ENCODE measurements at regions not wholly inside any gene's neighbourhood (a gene's known extent, or its start where the extent isn't known, plus 50 kb on each side); places are given as distances from the start of the nearest gene placed in this dataset.

- no peak overlapping the region for H3K4me3 ChIP-seq (replicated peaks in 1 of 2; ENCODE audit: low read depth in 1 of 2, low read length in 2 of 2)
- RAD21 ChIA-PET (ENCODE audit: low non-redundant PET in 1 of 2, low total read pairs in 2 of 2, uncharacterized antibody in 2 of 2, unreplicated experiment in 2 of 2): no interaction called here
- H3K9me3 ChIP-seq (ENCODE audit: control insufficient read depth in 1 of 2, insufficient read depth in 1 of 2, low read depth in 1 of 2, low read length in 2 of 2): peaks cover 25 to 48% of the 10 kb centered on the region in 2 experiments; a peak in 2 of 4 replicates
- H3K27ac ChIP-seq (ENCODE audit: low read depth, low read length): no peak overlapping the region
- no peaks in the 10 kb centered on the region for H3K4me1 ChIP-seq (ENCODE audit: control insufficient read depth in 1 of 2, insufficient read depth in 2 of 2, low read length in 2 of 2)
- no peak for TF ChIP-seq EZH2phosphoT487 (IDR thresholded peaks at IDR 0.05; ENCODE audit: borderline replicate concordance)
- intact Hi-C loops (cut with micrococcal nuclease): no loop called here
- H4K20me1 ChIP-seq (ENCODE audit: insufficient read depth): no peaks in the 10 kb centered on the region
- no peaks in the 10 kb centered on the region for H3K9me2 ChIP-seq (ENCODE audit: insufficient read depth)
- no TSS peak for BruUV-seq (replicated peaks)
- H3K79me2 ChIP-seq (ENCODE audit: insufficient read depth, low read length): no peaks in the 10 kb centered on the region
- no peak overlapping the region for H2AFZ ChIP-seq (ENCODE audit: low read depth, low read length, poor library complexity, severe bottlenecking)
- DNase-seq (ENCODE audit: low read depth, low spot score) (no peak), ATAC-seq (no peak)
- POLR2A ChIA-PET: no interaction called here
- no peak overlapping the region for H3K4me2 ChIP-seq (ENCODE audit: low read length)
- H3K27me3 ChIP-seq (ENCODE audit: insufficient read depth, low read length): no peaks in the 10 kb centered on the region
- CTCF ChIA-PET: no interaction called here
- H3K36me3 ChIP-seq (ENCODE audit: control insufficient read depth in 1 of 2, insufficient read depth in 2 of 2, low read length in 2 of 2): no peaks in the 10 kb centered on the region
- H3K9ac ChIP-seq (ENCODE audit: low read length): no peak overlapping the region
These were observed 289.8 kb downstream of the MAF start for GRCh38 chr16:79310710-79311109.

GRCh38 chr16:79309606-79310005, 290.9 kb downstream of the MAF start:
- H3K9me3 ChIP-seq (ENCODE audit: control insufficient read depth in 1 of 2, insufficient read depth in 1 of 2, low read depth in 1 of 2, low read length in 2 of 2): peaks cover 24 to 57% of the 10 kb centered on the region in 2 experiments; a peak in 2 of 4 replicates
- POLR2A ChIA-PET: no interaction called here
- CTCF ChIA-PET: no interaction called here
- no peaks in the 10 kb centered on the region for H3K79me2 ChIP-seq (ENCODE audit: insufficient read depth, low read length)
- H3K36me3 ChIP-seq (ENCODE audit: control insufficient read depth in 1 of 2, insufficient read depth in 2 of 2, low read length in 2 of 2): no peaks in the 10 kb centered on the region
- H3K4me2 ChIP-seq (ENCODE audit: low read length): no peak overlapping the region
- H3K4me3 ChIP-seq (replicated peaks in 1 of 2; ENCODE audit: low read depth in 1 of 2, low read length in 2 of 2): no peak overlapping the region
- ATAC-seq (no peak), DNase-seq (ENCODE audit: low read depth, low spot score) (no peak)
- no peaks in the 10 kb centered on the region for H3K27me3 ChIP-seq (ENCODE audit: insufficient read depth, low read length)
- no TSS peak for BruUV-seq (replicated peaks)
- H3K4me1 ChIP-seq (ENCODE audit: control insufficient read depth in 1 of 2, insufficient read depth in 2 of 2, low read length in 2 of 2): no peaks in the 10 kb centered on the region
- no peak overlapping the region for H3K9ac ChIP-seq (ENCODE audit: low read length)
- TF ChIP-seq YY1 (IDR thresholded peaks at IDR 0.05; ENCODE audit: extremely low read depth, insufficient replicate concordance, low read depth, low read length) (no peak), EZH2phosphoT487 (IDR thresholded peaks at IDR 0.05; ENCODE audit: borderline replicate concordance) (no peak), EZH2 (IDR thresholded peaks at IDR 0.05) (no peak), POLR2AphosphoS5 (IDR thresholded peaks at IDR 0.05; ENCODE audit: low read depth, low read length) (no peak), MAX (IDR thresholded peaks at IDR 0.05) (no peak), ZFX (IDR thresholded peaks at IDR 0.05) (no peak), TCF7L2 (IDR thresholded peaks at IDR 0.05; ENCODE audit: borderline replicate concordance, extremely low read depth, insufficient read depth, insufficient read length) (no peak), EGR1 (IDR thresholded peaks at IDR 0.05; ENCODE audit: low read depth) (no peak), SP1 (IDR thresholded peaks at IDR 0.05; ENCODE audit: low read depth) (no peak), JUND (IDR thresholded peaks at IDR 0.05) (no peak), ATF3 (IDR thresholded peaks at IDR 0.05) (no peak), CBX3 (IDR thresholded peaks at IDR 0.05; ENCODE audit: low read depth) (no peak), POLR2A (IDR thresholded peaks at IDR 0.05; ENCODE audit: borderline replicate concordance, extremely low read depth, insufficient read depth, insufficient read length) (no peak), ZBTB33 (IDR thresholded peaks at IDR 0.05; ENCODE audit: extremely low read depth, insufficient replicate concordance, low read length) (no peak), SIN3A (IDR thresholded peaks at IDR 0.05; ENCODE audit: low read depth) (no peak), CEBPB (IDR thresholded peaks at IDR 0.05; ENCODE audit: low read depth) (no peak)
- no peaks in the 10 kb centered on the region for H3K9me2 ChIP-seq (ENCODE audit: insufficient read depth)
- H4K20me1 ChIP-seq (ENCODE audit: insufficient read depth): no peaks in the 10 kb centered on the region
- H3K27ac ChIP-seq (ENCODE audit: low read depth, low read length): no peak overlapping the region
- H2AFZ ChIP-seq (ENCODE audit: low read depth, low read length, poor library complexity, severe bottlenecking): no peak overlapping the region
- RAD21 ChIA-PET (ENCODE audit: low non-redundant PET in 1 of 2, low total read pairs in 2 of 2, uncharacterized antibody in 2 of 2, unreplicated experiment in 2 of 2): no interaction called here
- intact Hi-C loops (cut with micrococcal nuclease): no loop called here
